ENCODE measurements at regions not wholly inside any gene's neighbourhood (a gene's known extent, or its start where the extent isn't known, plus 50 kb on each side); places are given as distances from the start of the nearest gene placed in this dataset.
A peak's percentile ranks its signal among the peaks of the same experiment; 100 is the strongest.
"Not testable (repeated sequence)": the region's sequence is repeated elsewhere in the genome, so short reads cannot be mapped to it uniquely, and the experiment has no call there.

- no peak for DNase-seq (ENCODE audit: low read depth)
Measured at GRCh38 chr2:176427549-176427948, 158.3 kb downstream of the MTX2 start.

DNA sequence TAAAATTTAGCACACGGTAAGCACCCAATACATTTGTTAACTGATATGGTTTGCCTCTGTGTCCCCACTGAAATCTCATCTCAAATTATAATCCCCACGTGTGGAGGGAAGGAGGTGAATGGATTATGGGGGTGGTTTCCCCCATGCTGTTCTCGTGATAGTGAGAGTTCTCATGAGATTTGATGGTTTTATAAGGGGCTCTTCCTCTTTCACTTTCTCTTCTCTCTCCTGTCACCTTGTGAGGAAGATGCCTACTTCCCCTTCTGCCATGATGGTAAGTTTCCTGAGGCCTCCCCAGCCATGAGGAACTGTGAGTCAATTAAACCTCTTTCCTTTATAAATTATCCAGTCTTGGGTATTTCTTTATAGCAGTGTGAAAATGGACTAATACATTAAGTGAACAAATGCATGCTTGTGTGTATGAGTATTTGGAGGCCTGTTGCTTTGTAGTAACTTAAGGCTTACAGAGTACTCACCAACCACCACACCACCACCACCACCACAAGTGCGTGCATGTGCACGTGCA lies 159.8 kb downstream of the MTX2 start:
- not testable (repeated sequence) for DNase-seq (ENCODE audit: low read depth)

DNA sequence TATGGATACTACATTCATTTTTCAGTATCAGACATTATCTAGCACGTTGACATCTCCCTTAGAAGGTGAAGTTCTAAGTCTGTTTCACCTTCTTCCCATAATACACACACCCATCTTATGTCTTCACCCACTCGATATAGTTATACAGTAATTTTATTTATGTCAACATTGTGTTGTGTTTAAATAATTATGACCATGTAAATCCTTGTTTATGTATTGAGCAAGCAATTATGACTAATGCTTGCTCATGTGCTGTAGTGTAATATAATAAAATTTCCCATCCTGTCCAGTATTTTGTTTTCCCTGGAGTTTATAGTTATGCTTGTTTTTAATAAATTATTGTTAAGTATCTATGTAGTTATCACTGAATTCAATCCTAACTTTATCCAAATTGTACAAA lies 163.2 kb downstream of the MTX2 start:
- DNase-seq (ENCODE audit: low read depth) = no peak

- DNase-seq (ENCODE audit: low read depth) = no peak
Measured at GRCh38 chr2:176435729-176436128, 166.5 kb downstream of the MTX2 start.

GRCh38 chr2:176443946-176444345 lies 174.7 kb downstream of the MTX2 start:
- no peak for DNase-seq (ENCODE audit: low read depth)

DNA sequence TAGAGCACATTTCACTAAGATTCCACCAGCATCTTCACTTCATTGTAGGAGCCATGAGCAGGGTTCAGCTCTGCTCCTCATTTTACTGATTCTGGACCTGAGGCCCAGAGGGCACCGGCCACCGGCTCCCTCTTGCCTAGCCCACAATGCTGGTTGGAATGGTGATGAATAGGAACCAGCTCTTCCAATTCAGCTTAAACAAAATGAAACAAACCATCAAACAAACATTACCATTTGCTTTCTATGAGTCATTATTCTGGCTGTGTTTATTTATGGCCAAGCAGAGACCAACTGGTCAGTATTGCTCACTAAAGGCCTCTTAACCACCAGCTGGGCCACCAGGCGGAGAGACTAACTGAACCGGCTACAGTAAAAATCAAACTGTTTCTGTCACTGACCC lies 176.7 kb downstream of the MTX2 start:
- DNase-seq (ENCODE audit: low read depth) = no peak

- DNase-seq (ENCODE audit: low read depth) = no peak
Measured at GRCh38 chr2:176446718-176447414, 177.6 kb downstream of the MTX2 start.

DNA sequence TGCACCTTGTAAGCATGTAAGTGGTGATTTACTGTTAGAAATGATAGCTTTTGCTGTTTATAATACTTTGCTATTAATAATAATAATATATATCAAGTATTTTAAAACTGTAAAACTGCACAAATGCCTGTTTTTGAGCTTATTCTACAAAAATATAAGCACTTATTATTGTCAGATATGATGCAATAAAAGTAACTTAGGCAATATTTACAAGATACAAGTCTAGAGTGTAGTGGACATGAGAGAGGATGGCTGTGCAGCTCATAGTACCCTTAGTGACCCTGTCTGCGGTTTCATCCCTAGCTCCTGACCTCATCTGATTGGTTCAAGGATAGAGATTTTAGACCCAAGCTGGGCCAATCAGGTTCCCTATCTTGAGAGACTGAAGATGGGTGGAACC lies 178.4 kb downstream of the MTX2 start:
- no peak for DNase-seq (ENCODE audit: low read depth)

DNA sequence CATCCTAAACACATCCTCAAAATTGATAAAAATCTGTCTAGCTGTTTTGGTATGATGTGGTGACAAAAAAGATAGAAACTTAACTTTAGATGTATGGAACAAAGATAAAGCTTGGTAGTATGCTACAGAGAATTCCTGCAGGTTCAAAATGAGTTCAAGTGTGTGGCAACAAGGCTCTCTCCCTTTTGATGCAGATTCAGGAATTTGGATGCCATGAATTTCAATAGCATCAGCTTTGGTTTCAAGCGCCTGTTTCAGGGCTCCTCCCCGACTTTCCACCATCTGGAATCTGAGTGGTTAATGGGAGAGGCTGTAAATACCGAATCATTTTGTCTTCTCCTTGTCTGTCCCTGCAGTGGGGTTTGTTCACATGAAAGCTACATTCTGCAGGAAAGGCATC lies 180.6 kb downstream of the MTX2 start:
- DNase-seq (ENCODE audit: low read depth) = no peak

GRCh38 chr2:176453784-176454183 lies 184.5 kb downstream of the MTX2 start:
- no peak for DNase-seq (ENCODE audit: low read depth)

- peak; percentile 77 for DNase-seq (ENCODE audit: low read depth)
Measured at GRCh38 chr2:176454893-176455815, 185.9 kb downstream of the MTX2 start.

- no peak for DNase-seq (ENCODE audit: low read depth)
Measured at GRCh38 chr2:176455816-176456291, 186.6 kb downstream of the MTX2 start.

- DNase-seq (ENCODE audit: low read depth) = no peak
Measured at GRCh38 chr2:176457481-176457880, 188.2 kb downstream of the MTX2 start.

DNA sequence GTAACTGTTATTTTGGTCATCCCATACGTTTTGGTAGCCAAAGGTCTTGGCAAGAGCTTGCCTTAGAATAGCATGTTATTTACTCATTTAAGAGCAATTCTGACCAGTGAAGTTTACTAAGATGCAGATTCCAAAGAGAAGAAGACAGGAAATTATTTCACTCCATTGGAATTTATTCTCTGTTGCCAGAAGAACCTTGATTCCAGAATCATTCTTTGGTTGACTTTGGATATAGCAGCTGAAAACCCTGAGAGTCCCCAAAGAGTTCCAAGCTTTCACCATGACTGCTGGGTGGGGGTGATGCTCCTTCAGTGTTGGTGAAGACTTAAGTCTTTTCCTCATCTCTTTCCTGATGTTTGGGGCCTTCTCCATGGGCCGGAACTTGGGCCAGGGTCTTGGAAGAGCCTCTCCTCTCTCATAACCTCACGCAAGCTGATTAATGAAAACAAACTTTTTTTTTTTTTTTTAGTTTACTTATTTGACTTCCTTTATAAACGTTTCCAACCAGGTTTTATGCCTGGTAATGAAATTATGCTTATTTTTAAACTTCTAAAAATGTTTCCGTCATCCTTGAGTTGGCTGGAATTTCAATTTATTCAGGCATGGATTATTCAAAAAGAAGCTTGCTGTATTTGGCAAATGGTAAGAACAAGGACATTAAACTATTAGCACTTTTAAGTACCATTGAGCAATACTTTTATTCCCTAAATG lies 192.0 kb downstream of the MTX2 start:
- no peak for DNase-seq (ENCODE audit: low read depth)

GRCh38 chr2:176461809-176462670 lies 192.8 kb downstream of the MTX2 start:
- no peak for DNase-seq (ENCODE audit: low read depth)

GRCh38 chr2:176463546-176463945 lies 194.3 kb downstream of the MTX2 start:
- no peak for DNase-seq (ENCODE audit: low read depth)

DNA sequence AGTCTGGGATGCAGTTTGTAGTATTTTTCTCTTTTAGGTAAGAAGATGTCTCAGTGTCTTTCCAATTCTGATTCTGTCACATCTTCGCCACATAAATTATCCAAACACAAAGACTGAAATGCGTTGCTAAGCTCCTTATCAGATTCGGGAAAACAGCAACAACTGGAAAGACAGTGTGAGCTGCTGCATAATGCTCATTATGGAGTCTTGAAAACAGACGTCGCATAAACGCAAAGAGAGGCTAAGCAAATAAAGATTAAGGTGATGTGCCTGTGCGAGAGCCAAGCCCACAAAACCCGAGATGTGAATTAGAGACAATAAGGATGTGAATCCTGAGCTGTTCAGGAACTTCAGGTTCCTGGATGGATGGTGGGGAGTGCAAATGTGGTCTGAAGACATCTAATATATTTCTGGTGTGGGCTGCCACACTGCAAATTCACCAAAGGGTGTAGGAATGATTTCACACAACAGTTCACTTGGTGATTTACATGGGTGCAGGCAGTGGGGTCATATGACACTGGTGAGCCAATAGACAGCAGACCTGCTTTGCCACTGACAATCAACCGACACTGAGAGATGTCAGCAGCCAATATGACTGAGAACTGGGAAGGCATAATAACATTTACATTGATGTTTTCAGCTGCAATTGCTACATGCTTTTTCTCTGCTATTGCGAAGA lies 195.8 kb downstream of the MTX2 start:
- DNase-seq (ENCODE audit: low read depth) = no peak

DNA sequence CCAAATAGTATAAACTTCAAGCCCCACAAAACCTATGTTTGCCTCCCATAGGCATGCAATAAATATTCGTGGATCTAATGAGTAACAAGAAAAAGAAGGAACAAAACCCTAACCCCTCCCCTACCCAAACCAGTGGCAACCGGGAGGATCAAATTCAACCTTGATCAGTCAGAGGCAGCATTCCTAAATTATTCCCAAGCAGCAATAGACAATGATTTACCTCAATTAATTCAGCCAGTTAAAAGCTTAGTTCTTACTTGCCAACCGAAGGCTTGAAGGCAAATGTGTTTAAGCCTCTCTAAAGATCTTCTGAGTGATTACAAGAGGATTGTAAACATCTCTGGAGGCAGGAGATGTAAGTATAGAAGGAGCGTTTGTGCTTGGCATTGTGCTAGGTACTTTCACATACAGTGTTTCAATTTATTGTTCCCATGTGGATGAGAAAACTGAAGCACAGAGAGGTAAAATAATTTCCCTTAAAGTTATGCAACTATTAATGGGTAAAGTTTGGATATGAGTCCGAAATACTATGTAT lies 197.7 kb downstream of the MTX2 start:
- no peak for DNase-seq (ENCODE audit: low read depth)

DNA sequence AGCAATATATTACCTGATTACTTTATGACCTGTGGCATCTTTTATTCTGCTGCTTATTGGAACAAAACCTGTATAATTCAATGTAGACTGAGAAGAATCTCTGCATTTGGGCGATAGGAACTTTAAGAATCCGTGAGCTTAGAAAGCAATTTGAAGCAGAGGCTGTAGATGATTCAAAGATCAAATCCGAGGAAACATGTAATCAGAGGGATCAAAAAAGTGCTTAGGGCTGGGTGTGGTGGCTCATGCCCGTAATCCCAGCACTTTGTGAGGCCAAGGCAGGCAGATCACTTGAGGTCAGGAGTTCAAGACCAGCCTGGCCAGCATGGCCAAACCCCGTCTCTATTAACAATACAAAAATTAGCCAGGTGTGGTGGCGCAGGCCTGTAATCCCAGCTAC lies 198.4 kb downstream of the MTX2 start:
- DNase-seq (ENCODE audit: low read depth) = no peak

GRCh38 chr2:176468457-176469113 lies 199.3 kb downstream of the MTX2 start:
- DNase-seq (ENCODE audit: low read depth) = no peak

All from stimulated activated CD8-positive, alpha-beta memory T cell treated with anti-CD3 and anti-CD28 coated beads, Interleukin-12 subunit alpha, Interleukin-12 subunit beta, amount 100 ng/mL, for 1 hour (primary cell).